GM20000 (cell line): ENCODE measurements at regions not wholly inside any gene's neighbourhood (a gene's known extent, or its start where the extent isn't known, plus 50 kb on each side); places are given as distances from the start of the nearest gene placed in this dataset.

Source experiments
- DNase-seq: peaks from one replicate; pipeline ENCODE4 v3.0.0; 2012; ENCODE audit warnings: low spot score
- CTCF ChIP-seq: IDR thresholded peaks from 2 replicates; pipeline ENCODE4 v1.5.1; 2012; ENCODE audit warnings: mild to moderate bottlenecking, control low read depth; ENCODE audit errors: extremely low read depth, missing control alignments

- no peak for TF ChIP-seq CTCF
- DNase-seq, result no peak
These were observed 166.3 kb upstream of the HDAC4 start for GRCh38 chr2:239566995-239567568.

GRCh38 chr2:239566162-239566994 lies 165.6 kb upstream of the HDAC4 start:
- TF ChIP-seq CTCF, result no peak
- DNase-seq, result no peak

GRCh38 chr2:239564587-239564986 lies 163.8 kb upstream of the HDAC4 start:
- DNase-seq, result no peak
- TF ChIP-seq CTCF, result no peak

GRCh38 chr2:239563561-239563960 lies 162.7 kb upstream of the HDAC4 start:
- TF ChIP-seq CTCF, result no peak
- DNase-seq, result no peak

- DNase-seq, result no peak
- TF ChIP-seq CTCF, result no peak
These were observed 160.7 kb upstream of the HDAC4 start for GRCh38 chr2:239561446-239562001.

GRCh38 chr2:239559417-239560261 lies 158.8 kb upstream of the HDAC4 start:
- TF ChIP-seq CTCF, result no peak
- no peak for DNase-seq
